Chondrocyte (in vitro differentiated cells): ENCODE measurements at regions not wholly inside any gene's neighbourhood (a gene's known extent, or its start where the extent isn't known, plus 50 kb on each side); places are given as distances from the start of the nearest gene placed in this dataset.

Source experiments
- DNase-seq: peaks from one replicate; pipeline ENCODE4 v3.0.0; 2021; ENCODE audit warnings: mixed read lengths, low spot score
- H3K27ac Mint-ChIP-seq: one replicate; pipeline ENCODE4 v1.8.0; 2021; ENCODE audit warnings: mild to moderate bottlenecking, moderate library complexity, mixed read lengths; ENCODE audit not compliant: unreplicated experiment
- H3K27me3 Mint-ChIP-seq: 2 replicates; pipeline ENCODE4 v1.8.0; 2021; ENCODE audit warnings: low read depth, mixed read lengths
- H3K36me3 Mint-ChIP-seq: 2 replicates; pipeline ENCODE4 v1.8.0; 2021; ENCODE audit warnings: low read depth, mixed read lengths
- H3K4me1 Mint-ChIP-seq: 2 replicates; pipeline ENCODE4 v1.8.0; 2021; ENCODE audit warnings: low read depth, mild to moderate bottlenecking, mixed read lengths
- H3K4me3 Mint-ChIP-seq: one replicate; pipeline ENCODE4 v1.8.0; 2021; ENCODE audit warnings: mild to moderate bottlenecking, moderate library complexity, mixed read lengths; ENCODE audit not compliant: unreplicated experiment
- H3K9me3 Mint-ChIP-seq: 2 replicates; pipeline ENCODE4 v1.8.0; 2021; ENCODE audit warnings: low read depth, mixed read lengths
- TF ChIP-seq, protein P1 (sequence below): fragments of 200-600 bp; sonication (generic); IDR thresholded peaks from 2 replicates; pipeline ENCODE4 v1.5.0; 2021; ENCODE audit warnings: antibody characterized with exemption, mild to moderate bottlenecking, moderate library complexity

DNA sequence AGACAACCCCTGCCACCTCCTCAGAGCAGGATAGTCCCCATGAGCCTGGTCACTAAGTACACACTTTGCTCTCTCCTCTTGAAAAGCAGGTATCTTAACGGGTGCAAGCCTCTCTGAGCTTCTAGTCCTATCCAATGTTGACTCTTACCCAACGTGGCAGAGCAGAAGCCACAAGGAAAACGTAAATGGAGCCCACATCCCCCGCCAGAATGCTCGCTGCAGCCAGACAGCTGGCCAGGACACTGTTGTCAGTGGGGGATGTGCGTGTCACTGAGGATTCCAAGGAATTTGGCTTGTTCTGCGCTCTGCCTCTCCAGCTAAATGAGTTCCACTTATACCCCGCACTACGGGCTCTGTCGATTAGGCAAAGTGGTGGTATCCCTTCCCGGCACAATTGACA lies 67.8 kb upstream of the IGF1R start:
- H3K27me3 Mint-ChIP-seq, result peaks cover 25% of the 10 kb centered on the region
- TF ChIP-seq, protein P1, sequence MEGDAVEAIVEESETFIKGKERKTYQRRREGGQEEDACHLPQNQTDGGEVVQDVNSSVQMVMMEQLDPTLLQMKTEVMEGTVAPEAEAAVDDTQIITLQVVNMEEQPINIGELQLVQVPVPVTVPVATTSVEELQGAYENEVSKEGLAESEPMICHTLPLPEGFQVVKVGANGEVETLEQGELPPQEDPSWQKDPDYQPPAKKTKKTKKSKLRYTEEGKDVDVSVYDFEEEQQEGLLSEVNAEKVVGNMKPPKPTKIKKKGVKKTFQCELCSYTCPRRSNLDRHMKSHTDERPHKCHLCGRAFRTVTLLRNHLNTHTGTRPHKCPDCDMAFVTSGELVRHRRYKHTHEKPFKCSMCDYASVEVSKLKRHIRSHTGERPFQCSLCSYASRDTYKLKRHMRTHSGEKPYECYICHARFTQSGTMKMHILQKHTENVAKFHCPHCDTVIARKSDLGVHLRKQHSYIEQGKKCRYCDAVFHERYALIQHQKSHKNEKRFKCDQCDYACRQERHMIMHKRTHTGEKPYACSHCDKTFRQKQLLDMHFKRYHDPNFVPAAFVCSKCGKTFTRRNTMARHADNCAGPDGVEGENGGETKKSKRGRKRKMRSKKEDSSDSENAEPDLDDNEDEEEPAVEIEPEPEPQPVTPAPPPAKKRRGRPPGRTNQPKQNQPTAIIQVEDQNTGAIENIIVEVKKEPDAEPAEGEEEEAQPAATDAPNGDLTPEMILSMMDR, result no peak
- H3K27ac Mint-ChIP-seq, result peak overlapping the region; percentile 87
- DNase-seq, result no peak
- H3K36me3 Mint-ChIP-seq, result no peaks in the 10 kb centered on the region
- H3K4me1 Mint-ChIP-seq, result peaks cover 21% of the 10 kb centered on the region
- H3K9me3 Mint-ChIP-seq, result peaks cover 3% of the 10 kb centered on the region
- peak overlapping the region; percentile 24 for H3K4me3 Mint-ChIP-seq

DNA sequence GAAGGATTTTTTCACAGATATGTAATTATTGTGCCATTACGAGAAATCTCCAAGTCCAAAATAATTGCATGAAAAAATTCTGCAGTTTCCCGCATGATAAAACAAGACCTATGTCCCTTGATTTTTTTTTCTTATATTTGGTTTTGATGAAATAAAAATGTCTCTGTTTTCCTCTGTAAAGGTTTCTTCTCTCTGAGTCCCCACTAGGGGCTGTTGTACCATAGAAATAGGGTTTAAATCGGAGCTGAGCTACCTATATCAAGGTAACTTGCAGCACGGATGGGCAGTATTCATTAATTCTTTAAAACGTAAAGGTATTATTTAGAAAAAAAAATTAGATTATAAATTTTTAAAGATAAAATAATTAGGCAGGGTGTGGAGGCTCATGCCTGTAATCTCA lies 66.6 kb upstream of the IGF1R start:
- Mint-ChIP-seq H3K27me3 (peaks cover 33% of the 10 kb centered on the region), H3K36me3 (no peaks in the 10 kb centered on the region), H3K27ac (no peak overlapping the region), H3K4me3 (no peak overlapping the region), H3K9me3 (peaks cover 3% of the 10 kb centered on the region), H3K4me1 (peaks cover 21% of the 10 kb centered on the region)
- no peak for DNase-seq
- TF ChIP-seq, protein P1, result peak; percentile 56

DNA sequence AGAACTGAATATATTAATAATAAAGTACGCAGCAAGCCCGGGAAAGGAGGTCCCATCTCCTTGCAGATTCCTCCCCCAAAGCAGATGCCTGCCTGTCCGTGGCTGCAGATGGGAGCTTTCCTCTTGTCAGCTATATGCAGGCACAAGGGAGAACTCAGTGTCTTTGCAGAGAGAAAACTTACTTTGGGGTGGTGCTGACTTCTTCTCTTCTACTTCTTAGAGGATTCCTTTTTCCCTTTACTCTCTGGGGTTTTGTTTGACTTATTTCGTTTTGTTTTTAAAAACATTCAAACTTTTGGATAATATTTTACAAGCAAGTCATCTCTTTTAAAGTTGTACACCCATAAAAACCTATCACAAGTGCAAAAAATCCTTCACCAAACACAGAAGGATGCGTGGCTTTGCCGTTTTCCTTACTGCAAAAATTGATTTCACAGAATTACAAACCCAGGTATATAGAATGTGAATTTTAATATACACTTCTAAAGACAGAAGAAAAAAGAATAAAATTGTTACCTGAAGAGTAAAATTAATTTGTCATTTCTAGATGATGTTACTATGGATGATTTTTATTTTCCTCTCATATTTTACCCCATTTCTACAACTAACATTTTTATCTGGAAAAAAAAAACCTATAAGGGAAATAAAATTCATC lies 65.3 kb upstream of the IGF1R start:
- no peaks in the 10 kb centered on the region for H3K36me3 Mint-ChIP-seq
- H3K4me3 Mint-ChIP-seq, result no peak overlapping the region
- peaks cover 3% of the 10 kb centered on the region for H3K9me3 Mint-ChIP-seq
- peaks cover 21% of the 10 kb centered on the region for H3K4me1 Mint-ChIP-seq
- peaks cover 35% of the 10 kb centered on the region for H3K27me3 Mint-ChIP-seq
- TF ChIP-seq, protein P1, result no peak
- no peak for DNase-seq
- H3K27ac Mint-ChIP-seq, result no peak overlapping the region

DNA sequence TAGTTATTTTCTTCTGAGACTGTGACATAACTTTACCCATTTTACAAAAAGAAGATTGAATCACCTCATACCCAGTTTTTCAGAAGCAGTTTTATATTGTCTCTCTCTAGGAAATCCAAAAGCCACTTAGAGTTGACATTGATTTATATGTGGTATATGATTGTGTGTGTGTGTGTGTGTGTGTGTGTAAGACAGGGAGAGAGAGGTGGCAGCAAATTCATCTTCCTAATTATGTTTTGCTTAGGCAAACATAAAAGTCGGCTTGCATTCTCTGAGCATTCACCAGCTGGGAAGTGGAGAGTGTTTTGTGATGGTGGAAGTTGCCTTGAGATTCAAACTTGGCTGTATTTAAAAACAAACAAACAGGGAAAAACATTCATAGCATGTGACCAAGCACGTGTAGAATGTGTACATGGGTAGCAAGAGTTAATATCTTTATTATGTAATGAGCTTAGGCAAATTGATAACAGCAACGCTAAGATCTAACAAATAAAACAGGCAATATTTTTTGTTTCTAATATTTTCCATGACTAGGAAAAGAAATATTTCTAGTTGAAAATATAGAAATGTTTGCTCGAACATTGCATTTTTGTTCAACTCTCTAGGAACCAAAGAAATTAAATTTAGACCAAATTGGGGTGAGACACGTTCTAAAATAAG lies 64.4 kb upstream of the IGF1R start:
- H3K36me3 Mint-ChIP-seq, result no peaks in the 10 kb centered on the region
- TF ChIP-seq, protein P1, result no peak
- peaks cover 37% of the 10 kb centered on the region for H3K27me3 Mint-ChIP-seq
- H3K4me1 Mint-ChIP-seq, result peaks cover 20% of the 10 kb centered on the region
- H3K4me3 Mint-ChIP-seq, result no peak overlapping the region
- no peak for DNase-seq
- H3K9me3 Mint-ChIP-seq, result no peaks in the 10 kb centered on the region
- H3K27ac Mint-ChIP-seq, result no peak overlapping the region

DNA sequence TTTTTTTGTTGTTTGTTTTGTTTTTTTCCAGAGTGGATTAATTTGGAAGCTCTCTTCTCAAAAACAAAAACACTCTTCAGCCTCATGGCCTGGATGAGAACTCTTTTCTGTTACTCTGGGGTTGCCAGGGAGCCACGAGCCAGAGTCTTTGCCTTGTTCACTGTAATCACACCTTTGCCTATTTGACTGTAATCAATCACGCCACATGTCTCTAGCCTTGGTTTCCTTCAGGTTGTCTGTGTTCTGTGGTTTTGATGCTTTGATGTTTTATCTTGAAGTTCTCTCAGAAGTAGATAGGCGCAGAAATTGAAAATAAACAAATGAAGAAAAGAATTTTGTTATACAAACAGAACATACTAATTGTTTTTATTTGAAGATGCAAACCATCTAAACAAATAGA lies 62.3 kb upstream of the IGF1R start:
- Mint-ChIP-seq H3K27me3 (peaks cover 52% of the 10 kb centered on the region), H3K36me3 (no peaks in the 10 kb centered on the region), H3K27ac (no peak overlapping the region), H3K4me1 (peaks cover 9% of the 10 kb centered on the region), H3K9me3 (no peaks in the 10 kb centered on the region), H3K4me3 (no peak overlapping the region)
- no peak for DNase-seq
- TF ChIP-seq, protein P1, result no peak
